ENCODE measurements at regions not wholly inside any gene's neighbourhood (a gene's known extent, or its start where the extent isn't known, plus 50 kb on each side); places are given as distances from the start of the nearest gene placed in this dataset.
"Not testable (repeated sequence)": the region's sequence is repeated elsewhere in the genome, so short reads cannot be mapped to it uniquely, and the experiment has no call there.

GRCh38 chr2:57181315-57182038, 865.1 kb upstream of the VRK2 start:
- FAIRE-seq, result no peak

- no peak for FAIRE-seq
Measured at GRCh38 chr2:57182916-57183315, 863.7 kb upstream of the VRK2 start.

- no peak for FAIRE-seq
Measured at GRCh38 chr2:57185568-57185967, 861.0 kb upstream of the VRK2 start.

- FAIRE-seq, result no peak
Measured at GRCh38 chr2:57190007-57190406, 856.6 kb upstream of the VRK2 start.

- no peak for FAIRE-seq
Measured at GRCh38 chr2:57199663-57200062, 846.9 kb upstream of the VRK2 start.

- no peak for FAIRE-seq
Measured at GRCh38 chr2:57204364-57204763, 842.2 kb upstream of the VRK2 start.

GRCh38 chr2:57205241-57205640, 841.4 kb upstream of the VRK2 start:
- no peak for FAIRE-seq

- no peak for FAIRE-seq
Measured at GRCh38 chr2:57207191-57207590, 839.4 kb upstream of the VRK2 start.

GRCh38 chr2:57209799-57210198, 836.8 kb upstream of the VRK2 start:
- FAIRE-seq, result no peak

GRCh38 chr2:57210855-57211254, 835.8 kb upstream of the VRK2 start:
- FAIRE-seq, result no peak

GRCh38 chr2:57217013-57217412, 829.6 kb upstream of the VRK2 start:
- no peak for FAIRE-seq

- FAIRE-seq, result no peak
Measured at GRCh38 chr2:57218206-57218605, 828.4 kb upstream of the VRK2 start.

- not testable (repeated sequence) for FAIRE-seq
Measured at GRCh38 chr2:57229706-57230105, 816.9 kb upstream of the VRK2 start.

GRCh38 chr2:57232341-57232740, 814.3 kb upstream of the VRK2 start:
- not testable (repeated sequence) for FAIRE-seq

- FAIRE-seq, result not testable (repeated sequence)
Measured at GRCh38 chr2:57251495-57251894, 795.1 kb upstream of the VRK2 start.

GRCh38 chr2:57276408-57276807, 770.2 kb upstream of the VRK2 start:
- FAIRE-seq, result not testable (repeated sequence)

- no peak for FAIRE-seq
Measured at GRCh38 chr2:57278451-57278850, 768.2 kb upstream of the VRK2 start.

GRCh38 chr2:57291209-57291608, 755.4 kb upstream of the VRK2 start:
- no peak for FAIRE-seq

GRCh38 chr2:57296795-57297517, 749.6 kb upstream of the VRK2 start:
- FAIRE-seq, result no peak

GRCh38 chr2:57313678-57314077, 732.9 kb upstream of the VRK2 start:
- FAIRE-seq, result no peak

GRCh38 chr2:57314682-57315081, 731.9 kb upstream of the VRK2 start:
- no peak for FAIRE-seq

- no peak for FAIRE-seq
Measured at GRCh38 chr2:57330447-57330846, 716.2 kb upstream of the VRK2 start.

- no peak for FAIRE-seq
Measured at GRCh38 chr2:57333221-57333620, 713.4 kb upstream of the VRK2 start.

GRCh38 chr2:57343391-57344006, 703.1 kb upstream of the VRK2 start:
- FAIRE-seq, result no peak

Measured in endometrium (tissue), 2 donors.